Endothelial cell (in vitro differentiated cells): ENCODE measurements at regions not wholly inside any gene's neighbourhood (a gene's known extent, or its start where the extent isn't known, plus 50 kb on each side); places are given as distances from the start of the nearest gene placed in this dataset.

Source experiments
- DNase-seq: peaks from one replicate; pipeline ENCODE4 v3.0.0; 2021; ENCODE audit warnings: low spot score
- H3K27ac Mint-ChIP-seq: one replicate; pipeline ENCODE4 v1.8.0; 2021; ENCODE audit warnings: mixed read lengths, inconsistent platforms; ENCODE audit not compliant: unreplicated experiment
- H3K27me3 Mint-ChIP-seq: one replicate; pipeline ENCODE4 v1.8.0; 2021; ENCODE audit warnings: mild to moderate bottlenecking, moderate library complexity, mixed read lengths, inconsistent platforms; ENCODE audit not compliant: unreplicated experiment
- H3K36me3 Mint-ChIP-seq: one replicate; pipeline ENCODE4 v1.8.0; 2021; ENCODE audit warnings: mild to moderate bottlenecking, low read depth, mixed read lengths, inconsistent platforms; ENCODE audit not compliant: unreplicated experiment
- H3K4me1 Mint-ChIP-seq: one replicate; pipeline ENCODE4 v1.8.0; 2021; ENCODE audit warnings: mild to moderate bottlenecking, mixed read lengths, inconsistent platforms; ENCODE audit not compliant: unreplicated experiment
- H3K4me3 Mint-ChIP-seq: one replicate; pipeline ENCODE4 v1.8.0; 2021; ENCODE audit warnings: mild to moderate bottlenecking, mixed read lengths, inconsistent platforms; ENCODE audit not compliant: unreplicated experiment
- H3K9me3 Mint-ChIP-seq: one replicate; pipeline ENCODE4 v1.8.0; 2021; ENCODE audit warnings: mixed read lengths, inconsistent platforms; ENCODE audit not compliant: unreplicated experiment
- CTCF ChIP-seq: fragments of 200-600 bp; sonication (generic); IDR thresholded peaks from one replicate; pipeline ENCODE4 v1.5.0; 2021; ENCODE audit warnings: antibody characterized with exemption; ENCODE audit not compliant: unreplicated experiment

GRCh38 chr4:159677521-159677920, 574.6 kb downstream of the RAPGEF2 start:
- H3K9me3 Mint-ChIP-seq, result no peaks in the 10 kb centered on the region
- TF ChIP-seq CTCF, result no peak
- no peaks in the 10 kb centered on the region for H3K36me3 Mint-ChIP-seq
- no peak overlapping the region for H3K27ac Mint-ChIP-seq
- no peaks in the 10 kb centered on the region for H3K27me3 Mint-ChIP-seq
- no peaks in the 10 kb centered on the region for H3K4me1 Mint-ChIP-seq
- H3K4me3 Mint-ChIP-seq, result no peak overlapping the region
- no peak for DNase-seq

GRCh38 chr4:159682996-159683395, 580.1 kb downstream of the RAPGEF2 start:
- Mint-ChIP-seq H3K36me3 (no peaks in the 10 kb centered on the region), H3K4me3 (no peak overlapping the region), H3K27ac (no peak overlapping the region), H3K27me3 (no peaks in the 10 kb centered on the region), H3K9me3 (no peaks in the 10 kb centered on the region), H3K4me1 (peaks cover 4% of the 10 kb centered on the region)
- TF ChIP-seq CTCF, result no peak
- no peak for DNase-seq

- H3K27me3 Mint-ChIP-seq, result no peaks in the 10 kb centered on the region
- no peak for DNase-seq
- H3K27ac Mint-ChIP-seq, result no peak overlapping the region
- peaks cover 4% of the 10 kb centered on the region for H3K4me1 Mint-ChIP-seq
- TF ChIP-seq CTCF, result no peak
- H3K9me3 Mint-ChIP-seq, result no peaks in the 10 kb centered on the region
- no peaks in the 10 kb centered on the region for H3K36me3 Mint-ChIP-seq
- no peak overlapping the region for H3K4me3 Mint-ChIP-seq
Observed at GRCh38 chr4:159684061-159684460, 581.2 kb downstream of the RAPGEF2 start.

- no peaks in the 10 kb centered on the region for H3K27me3 Mint-ChIP-seq
- H3K4me1 Mint-ChIP-seq, result peaks cover 4% of the 10 kb centered on the region
- DNase-seq, result no peak
- no peaks in the 10 kb centered on the region for H3K9me3 Mint-ChIP-seq
- no peaks in the 10 kb centered on the region for H3K36me3 Mint-ChIP-seq
- no peak overlapping the region for H3K27ac Mint-ChIP-seq
- TF ChIP-seq CTCF, result no peak
- no peak overlapping the region for H3K4me3 Mint-ChIP-seq
Observed at GRCh38 chr4:159685340-159686092, 582.6 kb downstream of the RAPGEF2 start.

GRCh38 chr4:159689526-159689925, 586.6 kb downstream of the RAPGEF2 start:
- H3K4me3 Mint-ChIP-seq, result no peak overlapping the region
- no peak for DNase-seq
- H3K9me3 Mint-ChIP-seq, result no peaks in the 10 kb centered on the region
- no peak for TF ChIP-seq CTCF
- no peaks in the 10 kb centered on the region for H3K27me3 Mint-ChIP-seq
- no peaks in the 10 kb centered on the region for H3K36me3 Mint-ChIP-seq
- peaks cover 4% of the 10 kb centered on the region for H3K4me1 Mint-ChIP-seq
- H3K27ac Mint-ChIP-seq, result no peak overlapping the region
